PC-3 (cell line): ENCODE measurements at regions not wholly inside any gene's neighbourhood (a gene's known extent, or its start where the extent isn't known, plus 50 kb on each side); places are given as distances from the start of the nearest gene placed in this dataset.

Source experiments
- EZH2phosphoT487 ChIP-seq: fragments of 300-600 bp; sonication (generic); IDR thresholded peaks from 2 replicates; pipeline ENCODE4 v1.6.1; 2018; ENCODE audit warnings: mild to moderate bottlenecking, antibody characterized with exemption, low read length, borderline replicate concordance
- TF ChIP-seq, protein P1 (sequence below): fragments of 300-600 bp; sonication (generic); conservative IDR thresholded peaks from 2 replicates; pipeline ENCODE4 v1.5.1; 2017; ENCODE audit warnings: antibody characterized with exemption, low read depth, mild to moderate bottlenecking, low read length

DNA sequence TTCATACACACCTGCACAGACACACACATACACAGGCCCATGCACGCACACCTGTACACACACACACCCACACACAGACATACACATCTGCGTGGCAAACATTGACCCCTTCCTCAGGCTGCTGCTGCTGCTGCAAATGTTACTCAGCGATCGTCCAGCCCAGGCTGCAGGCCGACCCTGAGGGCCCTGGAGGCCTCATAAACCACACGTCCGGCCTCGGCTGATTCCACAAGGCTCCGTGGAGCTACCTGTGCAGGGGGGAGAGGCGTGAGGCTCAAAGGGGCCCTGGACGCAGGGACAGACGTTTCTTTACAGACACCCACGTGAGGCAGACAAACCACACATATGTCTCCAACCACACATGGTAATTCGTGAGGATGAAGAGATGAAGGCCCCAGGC, 53.9 kb upstream of the PPP2R3B start:
- TF ChIP-seq, protein P1, sequence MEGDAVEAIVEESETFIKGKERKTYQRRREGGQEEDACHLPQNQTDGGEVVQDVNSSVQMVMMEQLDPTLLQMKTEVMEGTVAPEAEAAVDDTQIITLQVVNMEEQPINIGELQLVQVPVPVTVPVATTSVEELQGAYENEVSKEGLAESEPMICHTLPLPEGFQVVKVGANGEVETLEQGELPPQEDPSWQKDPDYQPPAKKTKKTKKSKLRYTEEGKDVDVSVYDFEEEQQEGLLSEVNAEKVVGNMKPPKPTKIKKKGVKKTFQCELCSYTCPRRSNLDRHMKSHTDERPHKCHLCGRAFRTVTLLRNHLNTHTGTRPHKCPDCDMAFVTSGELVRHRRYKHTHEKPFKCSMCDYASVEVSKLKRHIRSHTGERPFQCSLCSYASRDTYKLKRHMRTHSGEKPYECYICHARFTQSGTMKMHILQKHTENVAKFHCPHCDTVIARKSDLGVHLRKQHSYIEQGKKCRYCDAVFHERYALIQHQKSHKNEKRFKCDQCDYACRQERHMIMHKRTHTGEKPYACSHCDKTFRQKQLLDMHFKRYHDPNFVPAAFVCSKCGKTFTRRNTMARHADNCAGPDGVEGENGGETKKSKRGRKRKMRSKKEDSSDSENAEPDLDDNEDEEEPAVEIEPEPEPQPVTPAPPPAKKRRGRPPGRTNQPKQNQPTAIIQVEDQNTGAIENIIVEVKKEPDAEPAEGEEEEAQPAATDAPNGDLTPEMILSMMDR: no peak
- no peak for TF ChIP-seq EZH2phosphoT487
